Activated naive CD4-positive, alpha-beta T cell treated with anti-CD3 and anti-CD28 coated beads for 36 hours (primary cell): ENCODE measurements at regions not wholly inside any gene's neighbourhood (a gene's known extent, or its start where the extent isn't known, plus 50 kb on each side); places are given as distances from the start of the nearest gene placed in this dataset.

Source experiments
- CTCF ChIA-PET: fragments of 350-600 bp; sonication (Branson Sonifier 250); formaldehyde crosslinking; loops from one replicate; lab custom pipeline; 2021; ENCODE audit warnings: antibody characterized with exemption; lab: Charles Lee
- DNase-seq: peaks from one replicate; pipeline ENCODE4 v3.0.0-alpha.2; 2020
- H3K27ac Mint-ChIP-seq: one replicate; pipeline ENCODE4 v1.8.0; 2021; ENCODE audit warnings: mild to moderate bottlenecking, mixed read lengths
- H3K27me3 Mint-ChIP-seq: one replicate; pipeline ENCODE4 v1.8.0; 2021; ENCODE audit warnings: low read depth, mixed read lengths
- H3K36me3 Mint-ChIP-seq: one replicate; pipeline ENCODE4 v1.8.0; 2021; ENCODE audit warnings: low read depth, mixed read lengths
- H3K4me1 Mint-ChIP-seq: one replicate; pipeline ENCODE4 v1.8.0; 2021; ENCODE audit warnings: low read depth, mixed read lengths
- H3K4me3 Mint-ChIP-seq: one replicate; pipeline ENCODE4 v1.8.0; 2021; ENCODE audit warnings: mild to moderate bottlenecking, moderate library complexity, mixed read lengths
- H3K9me3 Mint-ChIP-seq: one replicate; pipeline ENCODE4 v1.8.0; 2021; ENCODE audit warnings: mixed read lengths
- intact Hi-C: fragments of 100-400 bp; cut with micrococcal nuclease; formaldehyde crosslinking; loops from one replicate; pipeline ENCODE4 v1.15.1; 2023

DNA sequence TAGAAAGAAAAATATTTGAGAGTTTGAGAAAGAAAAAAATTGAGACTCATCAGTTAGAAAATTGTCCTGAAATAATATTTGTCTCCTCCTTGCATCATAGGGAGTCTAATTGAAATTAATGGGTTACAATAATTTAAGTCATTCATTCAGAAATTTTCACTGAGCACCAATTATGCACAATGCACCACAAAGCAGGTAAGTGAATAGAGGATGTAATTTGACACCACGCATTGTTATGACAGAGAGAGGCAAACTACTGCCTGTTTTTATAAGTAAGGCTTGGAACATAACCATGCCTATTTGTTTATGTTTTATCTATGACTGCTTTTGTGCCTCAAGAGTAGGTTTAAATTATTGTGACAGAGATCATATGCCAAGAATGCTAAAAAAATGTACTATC, 537.9 kb upstream of the FAT3 start:
- Mint-ChIP-seq H3K4me3 (no peak overlapping the region), H3K9me3 (peaks cover 7% of the 10 kb centered on the region), H3K4me1 (no peaks in the 10 kb centered on the region), H3K27me3 (no peaks in the 10 kb centered on the region), H3K27ac (no peak overlapping the region), H3K36me3 (no peaks in the 10 kb centered on the region)
- intact Hi-C loops: no loop called here
- CTCF ChIA-PET: no interaction called here
- no peak for DNase-seq

DNA sequence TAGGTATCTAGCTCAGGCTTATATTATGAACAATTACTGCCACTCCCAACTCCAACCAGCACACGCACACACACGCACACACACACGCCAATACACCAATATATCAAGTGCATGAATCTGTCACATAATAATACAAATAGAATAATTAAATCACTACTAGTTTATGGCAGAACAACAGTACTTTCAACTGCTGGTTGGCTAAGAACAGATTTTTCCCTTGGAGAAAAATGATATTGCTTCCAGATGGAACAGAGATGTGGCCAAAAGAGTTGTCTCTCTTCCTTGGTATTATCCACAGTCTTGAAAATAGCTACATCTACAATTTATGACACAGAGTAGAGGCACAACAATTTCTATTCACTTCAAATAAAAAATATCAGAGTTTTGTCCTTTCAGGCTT, 538.3 kb upstream of the FAT3 start:
- intact Hi-C loops: no loop called here
- no peaks in the 10 kb centered on the region for H3K36me3 Mint-ChIP-seq
- no peak for DNase-seq
- no peaks in the 10 kb centered on the region for H3K27me3 Mint-ChIP-seq
- CTCF ChIA-PET: no interaction called here
- H3K4me3 Mint-ChIP-seq: no peak overlapping the region
- no peak overlapping the region for H3K27ac Mint-ChIP-seq
- H3K9me3 Mint-ChIP-seq: peaks cover 7% of the 10 kb centered on the region
- no peaks in the 10 kb centered on the region for H3K4me1 Mint-ChIP-seq

DNA sequence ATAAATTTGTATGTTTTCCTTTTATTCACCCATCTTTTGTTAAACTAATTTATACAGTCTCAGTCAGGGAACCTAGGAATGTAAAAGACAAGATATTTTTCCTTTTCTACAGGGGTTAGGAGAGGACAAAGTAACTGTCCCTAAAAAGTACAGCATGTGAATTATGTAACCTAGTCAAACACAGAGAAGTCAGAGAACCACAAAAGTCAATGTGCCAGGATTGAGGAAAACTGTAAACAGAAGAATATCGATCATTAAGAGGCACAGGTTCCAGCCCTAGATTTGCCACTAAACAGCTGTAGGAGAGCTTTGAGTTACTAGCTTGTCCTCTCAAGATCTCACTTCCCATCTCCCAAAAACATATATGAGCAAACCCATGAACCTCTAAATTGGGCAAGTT, 550.9 kb upstream of the FAT3 start:
- intact Hi-C loops: no loop called here
- H3K4me1 Mint-ChIP-seq: no peaks in the 10 kb centered on the region
- H3K9me3 Mint-ChIP-seq: peaks cover 25% of the 10 kb centered on the region
- no peak overlapping the region for H3K27ac Mint-ChIP-seq
- H3K27me3 Mint-ChIP-seq: no peaks in the 10 kb centered on the region
- no peaks in the 10 kb centered on the region for H3K36me3 Mint-ChIP-seq
- no peak for DNase-seq
- H3K4me3 Mint-ChIP-seq: no peak overlapping the region
- CTCF ChIA-PET: no interaction called here

DNA sequence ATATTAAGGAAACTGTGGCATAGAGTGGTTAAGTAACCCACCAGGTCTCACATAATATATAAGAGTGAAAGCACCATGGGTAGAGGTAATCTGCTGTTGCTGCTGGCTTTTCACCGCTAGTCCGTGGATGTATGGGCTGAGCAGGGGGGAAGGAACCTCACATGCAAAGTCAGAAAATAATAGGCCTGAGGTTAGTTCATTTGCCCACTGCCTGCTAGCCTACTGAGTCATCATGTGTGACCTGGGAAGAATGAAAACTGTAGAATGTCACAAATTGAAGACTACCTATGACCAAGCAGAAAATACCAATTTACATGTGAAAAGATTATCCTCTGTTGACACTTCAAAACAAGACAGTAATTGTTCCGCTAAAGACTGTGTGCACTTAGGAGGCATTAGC, 560.1 kb upstream of the FAT3 start:
- H3K27ac Mint-ChIP-seq: no peak overlapping the region
- no peaks in the 10 kb centered on the region for H3K9me3 Mint-ChIP-seq
- CTCF ChIA-PET: no interaction called here
- H3K4me1 Mint-ChIP-seq: no peaks in the 10 kb centered on the region
- no peaks in the 10 kb centered on the region for H3K36me3 Mint-ChIP-seq
- DNase-seq: no peak
- no peak overlapping the region for H3K4me3 Mint-ChIP-seq
- intact Hi-C loops: no loop called here
- H3K27me3 Mint-ChIP-seq: no peaks in the 10 kb centered on the region

DNA sequence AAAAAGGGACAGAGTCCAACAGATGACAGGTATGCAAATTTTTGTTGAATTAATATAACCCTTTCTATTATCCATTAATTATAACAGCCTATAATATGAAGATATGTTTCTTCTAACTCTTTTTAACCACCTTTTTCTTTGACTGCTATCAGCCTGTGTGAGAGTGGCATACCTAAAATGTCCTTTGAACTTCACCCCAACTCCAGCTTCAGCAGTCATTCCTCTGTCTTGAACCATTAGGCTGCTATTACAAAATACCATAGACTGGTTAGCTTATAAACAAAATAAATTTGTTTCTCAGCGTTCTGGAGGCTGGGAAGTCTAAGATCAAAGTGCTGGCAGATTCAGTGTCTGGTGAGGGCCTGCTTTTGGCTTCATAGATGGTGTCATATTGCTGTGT, 564.6 kb upstream of the FAT3 start:
- no peaks in the 10 kb centered on the region for H3K27me3 Mint-ChIP-seq
- no peaks in the 10 kb centered on the region for H3K4me1 Mint-ChIP-seq
- H3K4me3 Mint-ChIP-seq: no peak overlapping the region
- CTCF ChIA-PET: no interaction called here
- H3K27ac Mint-ChIP-seq: no peak overlapping the region
- H3K36me3 Mint-ChIP-seq: no peaks in the 10 kb centered on the region
- H3K9me3 Mint-ChIP-seq: no peaks in the 10 kb centered on the region
- no peak for DNase-seq
- intact Hi-C loops: no loop called here

DNA sequence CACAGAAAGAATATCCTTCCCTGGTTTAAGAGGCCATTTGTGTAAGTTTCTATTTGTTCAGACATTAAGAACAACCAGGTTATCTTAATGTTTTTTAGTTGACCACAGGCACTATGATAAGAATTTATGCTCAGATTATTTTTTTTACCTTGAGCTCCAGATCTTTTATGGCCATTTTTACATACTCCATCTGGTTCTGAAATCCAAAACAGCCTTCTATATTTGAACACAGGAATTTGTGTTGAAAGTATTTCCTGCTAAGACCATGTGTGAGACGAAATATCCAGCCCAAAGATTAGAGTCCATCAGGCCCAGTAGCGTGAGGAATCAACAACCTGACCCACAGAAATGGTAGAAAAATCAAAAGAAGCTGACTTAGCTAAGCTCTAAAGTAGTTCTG, 569.9 kb upstream of the FAT3 start:
- Mint-ChIP-seq H3K27me3 (no peaks in the 10 kb centered on the region), H3K36me3 (no peaks in the 10 kb centered on the region), H3K27ac (no peak overlapping the region), H3K4me3 (no peak overlapping the region), H3K4me1 (no peaks in the 10 kb centered on the region), H3K9me3 (peaks cover 2% of the 10 kb centered on the region)
- CTCF ChIA-PET: no interaction called here
- no peak for DNase-seq
- intact Hi-C loops: no loop called here

DNA sequence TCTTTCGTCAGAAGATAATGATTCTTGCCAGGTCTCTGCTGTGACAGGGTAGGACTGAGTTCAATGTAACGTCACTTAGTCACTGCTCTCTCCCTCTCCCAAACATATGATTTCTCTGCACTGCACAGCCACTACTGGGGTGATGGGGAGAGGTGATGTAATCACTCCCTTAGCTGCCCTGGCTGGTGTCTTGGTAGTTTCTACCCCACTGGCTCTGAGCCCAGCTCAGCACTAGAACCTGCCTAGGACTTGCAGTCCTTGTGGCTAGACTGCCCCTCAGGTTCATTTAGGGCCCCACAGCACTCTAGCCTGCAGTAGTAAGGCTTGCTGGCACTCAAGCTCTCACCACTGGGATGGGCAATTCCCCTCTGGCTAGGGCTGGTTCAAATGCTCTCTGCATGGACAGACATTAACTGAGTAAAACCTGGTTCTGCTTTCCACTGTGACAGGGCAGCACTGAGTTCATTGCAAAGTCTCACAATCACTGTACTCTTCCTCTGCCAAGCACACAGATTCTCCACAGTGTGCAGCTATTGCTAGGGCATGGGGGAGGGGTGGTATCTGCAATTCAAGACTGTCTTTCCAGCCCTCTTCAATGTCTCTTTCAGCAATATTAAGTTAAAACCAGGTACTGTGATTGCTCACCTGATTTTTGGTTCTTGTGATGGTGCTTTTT, 571.4 kb upstream of the FAT3 start:
- Mint-ChIP-seq H3K27me3 (no peaks in the 10 kb centered on the region), H3K4me1 (no peaks in the 10 kb centered on the region), H3K4me3 (no peak overlapping the region), H3K27ac (no peak overlapping the region), H3K9me3 (peaks cover 2% of the 10 kb centered on the region), H3K36me3 (no peaks in the 10 kb centered on the region)
- DNase-seq: no peak
- intact Hi-C loops: no loop called here
- CTCF ChIA-PET: no interaction called here

DNA sequence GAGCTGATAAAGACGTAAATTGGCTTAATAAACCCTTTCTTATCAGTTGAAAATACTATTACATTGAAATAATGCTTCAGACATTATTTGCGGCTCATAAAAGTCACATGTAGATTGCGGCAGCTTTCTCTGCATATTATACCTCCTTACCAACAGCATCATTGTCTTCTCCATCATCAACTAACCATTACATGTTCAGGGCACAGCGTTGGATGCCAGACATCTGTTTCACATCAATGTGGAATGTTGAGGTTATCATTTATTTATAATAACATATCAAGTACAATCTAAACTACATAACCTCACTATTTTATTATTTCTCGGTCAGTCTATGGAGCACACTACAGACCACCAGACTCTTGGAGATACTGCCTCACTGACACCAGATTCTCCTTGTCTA, 573.8 kb upstream of the FAT3 start:
- intact Hi-C loops: no loop called here
- H3K36me3 Mint-ChIP-seq: no peaks in the 10 kb centered on the region
- peaks cover 2% of the 10 kb centered on the region for H3K9me3 Mint-ChIP-seq
- H3K4me3 Mint-ChIP-seq: no peak overlapping the region
- CTCF ChIA-PET: no interaction called here
- no peaks in the 10 kb centered on the region for H3K27me3 Mint-ChIP-seq
- no peaks in the 10 kb centered on the region for H3K4me1 Mint-ChIP-seq
- no peak overlapping the region for H3K27ac Mint-ChIP-seq
- DNase-seq: no peak

DNA sequence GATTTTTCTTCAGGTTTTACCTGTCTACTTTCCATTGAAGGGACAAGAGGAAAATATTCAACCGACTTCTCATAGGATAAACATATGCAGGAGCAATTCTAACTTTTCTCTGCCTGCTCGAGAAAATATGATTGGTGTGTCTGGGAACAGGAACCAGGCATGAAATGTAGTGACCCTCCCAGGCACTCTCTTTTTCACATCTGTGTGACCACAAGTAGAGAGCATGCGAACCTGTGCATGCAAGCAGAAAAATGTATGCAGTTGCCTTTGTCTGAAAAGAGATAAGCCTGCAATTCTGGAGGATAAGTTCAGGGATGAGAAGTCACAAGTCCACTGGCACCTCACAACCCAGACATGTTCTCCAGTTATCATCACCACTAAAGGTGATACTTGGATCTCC, 583.5 kb upstream of the FAT3 start:
- DNase-seq: no peak
- CTCF ChIA-PET: no interaction called here
- Mint-ChIP-seq H3K27ac (no peak overlapping the region), H3K9me3 (peaks cover 8% of the 10 kb centered on the region), H3K36me3 (no peaks in the 10 kb centered on the region), H3K4me3 (no peak overlapping the region), H3K4me1 (no peaks in the 10 kb centered on the region), H3K27me3 (no peaks in the 10 kb centered on the region)
- intact Hi-C loops: no loop called here

DNA sequence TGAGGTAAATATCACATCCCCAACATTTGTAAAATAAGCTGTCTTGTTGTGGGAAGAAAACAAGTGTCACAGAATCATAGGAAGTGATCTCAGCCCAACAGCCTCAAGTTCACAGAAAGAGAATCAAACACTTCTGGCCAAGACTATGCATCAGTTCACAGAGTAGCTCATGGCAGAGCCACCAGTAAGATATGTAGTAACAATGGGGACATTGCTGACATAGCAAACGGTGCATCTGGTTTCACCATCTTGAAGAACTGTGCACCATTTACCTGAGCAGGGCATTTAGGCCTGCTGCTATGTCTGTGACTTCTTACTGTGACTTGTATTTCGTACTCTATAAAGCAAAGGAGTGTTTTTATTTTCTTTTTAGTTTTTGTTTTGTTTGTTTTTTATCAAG, 585.3 kb upstream of the FAT3 start:
- Mint-ChIP-seq H3K9me3 (peaks cover 8% of the 10 kb centered on the region), H3K27me3 (no peaks in the 10 kb centered on the region), H3K4me1 (no peaks in the 10 kb centered on the region), H3K27ac (no peak overlapping the region), H3K36me3 (no peaks in the 10 kb centered on the region), H3K4me3 (no peak overlapping the region)
- no peak for DNase-seq
- CTCF ChIA-PET: no interaction called here
- intact Hi-C loops: no loop called here

DNA sequence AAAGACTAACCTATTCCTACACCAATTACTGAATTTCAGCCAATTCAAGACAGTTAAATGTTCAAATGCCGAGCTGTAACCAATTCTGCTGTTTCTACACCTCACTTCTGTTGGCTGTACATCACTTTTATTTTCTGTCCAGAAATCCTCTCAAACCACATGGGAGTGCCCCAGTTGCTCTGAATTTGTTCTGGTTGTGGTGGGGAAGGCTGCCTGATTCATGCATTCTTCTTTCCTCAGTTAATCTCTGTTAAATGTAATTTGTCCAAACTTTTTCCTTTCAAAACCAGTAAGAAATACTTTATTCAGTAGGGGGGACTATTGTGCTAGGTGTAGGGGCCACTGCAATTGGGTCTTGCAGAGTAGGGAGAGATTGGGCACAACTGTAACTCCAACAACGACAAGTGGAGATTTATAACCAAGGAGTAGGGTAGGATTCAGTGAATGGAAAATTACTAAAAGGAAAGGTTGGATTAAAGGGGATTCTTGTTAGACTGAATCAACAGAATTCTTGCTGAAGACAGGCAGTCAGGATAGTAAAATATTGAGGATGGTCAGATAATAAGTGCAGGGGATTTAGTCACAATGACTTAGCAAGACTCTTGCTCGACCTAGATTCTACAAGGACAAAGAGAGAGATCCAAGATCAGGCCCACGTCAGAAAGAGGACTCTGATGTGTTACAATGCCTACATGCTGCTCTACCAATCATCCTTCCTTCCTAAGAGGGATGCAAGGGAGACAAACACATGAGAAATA, 593.5 kb upstream of the FAT3 start:
- Mint-ChIP-seq H3K4me1 (no peaks in the 10 kb centered on the region), H3K27me3 (no peaks in the 10 kb centered on the region), H3K36me3 (no peaks in the 10 kb centered on the region), H3K27ac (no peak overlapping the region), H3K4me3 (no peak overlapping the region), H3K9me3 (no peaks in the 10 kb centered on the region)
- intact Hi-C loops: no loop called here
- CTCF ChIA-PET: no interaction called here
- no peak for DNase-seq

DNA sequence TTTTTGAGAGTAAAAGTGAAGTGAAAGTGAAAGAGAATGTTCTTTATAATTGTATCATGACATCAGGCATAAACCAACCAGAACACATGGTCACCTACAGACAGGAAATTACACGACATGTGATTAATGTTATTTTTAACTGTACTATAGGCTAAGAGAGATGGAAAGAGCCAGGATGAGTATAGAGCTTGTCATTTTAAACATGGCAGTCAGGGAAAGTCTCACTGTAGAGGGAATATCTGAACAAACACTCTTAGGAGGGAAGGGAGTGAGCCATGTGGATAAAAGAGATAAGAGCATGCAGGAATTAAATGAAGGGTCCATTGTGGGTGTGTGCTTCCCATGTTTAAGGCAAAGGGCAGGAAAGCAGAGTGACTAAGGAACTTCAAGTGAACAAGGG, 599.1 kb upstream of the FAT3 start:
- no peak overlapping the region for H3K4me3 Mint-ChIP-seq
- H3K36me3 Mint-ChIP-seq: no peaks in the 10 kb centered on the region
- H3K9me3 Mint-ChIP-seq: peaks cover 8% of the 10 kb centered on the region
- CTCF ChIA-PET: no interaction called here
- no peaks in the 10 kb centered on the region for H3K27me3 Mint-ChIP-seq
- no peak overlapping the region for H3K27ac Mint-ChIP-seq
- intact Hi-C loops: no loop called here
- no peak for DNase-seq
- H3K4me1 Mint-ChIP-seq: no peaks in the 10 kb centered on the region

DNA sequence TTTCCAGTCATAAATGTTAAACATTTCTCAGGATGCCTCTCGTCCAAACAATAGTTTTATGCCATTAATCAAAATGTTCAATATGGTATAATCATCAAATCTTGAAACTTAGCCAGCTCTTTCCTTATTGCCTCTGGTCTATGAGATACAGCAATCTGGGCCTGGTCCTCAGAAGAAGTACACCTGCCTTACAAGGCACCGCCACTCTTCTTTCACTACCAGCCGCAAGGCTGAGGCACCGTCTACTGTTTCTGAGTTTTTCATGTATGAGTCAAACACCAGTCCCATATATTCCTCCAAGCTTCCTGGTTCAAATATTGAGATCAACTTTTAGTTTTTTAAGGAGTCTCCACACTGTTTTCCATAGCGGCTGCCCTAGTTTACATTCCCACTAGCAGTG, 600.6 kb upstream of the FAT3 start:
- Mint-ChIP-seq H3K4me3 (no peak overlapping the region), H3K36me3 (no peaks in the 10 kb centered on the region)
- CTCF ChIA-PET: no interaction called here

More for the DNA sequence above, 600.6 kb upstream of the FAT3 start:
- no peak for DNase-seq
- H3K27ac Mint-ChIP-seq: no peak overlapping the region
- no peaks in the 10 kb centered on the region for H3K4me1 Mint-ChIP-seq
- intact Hi-C loops: no loop called here
- peaks cover 8% of the 10 kb centered on the region for H3K9me3 Mint-ChIP-seq
- H3K27me3 Mint-ChIP-seq: no peaks in the 10 kb centered on the region
